IPS DF 4.7 (cell line): ENCODE measurements at regions not wholly inside any gene's neighbourhood (a gene's known extent, or its start where the extent isn't known, plus 50 kb on each side); places are given as distances from the start of the nearest gene placed in this dataset.

Source experiments
- DNase-seq: peaks from one replicate; pipeline ENCODE4 v3.0.0-alpha.2; 2013; ENCODE audit warnings: low spot score; ENCODE audit errors: extremely low read depth

DNA sequence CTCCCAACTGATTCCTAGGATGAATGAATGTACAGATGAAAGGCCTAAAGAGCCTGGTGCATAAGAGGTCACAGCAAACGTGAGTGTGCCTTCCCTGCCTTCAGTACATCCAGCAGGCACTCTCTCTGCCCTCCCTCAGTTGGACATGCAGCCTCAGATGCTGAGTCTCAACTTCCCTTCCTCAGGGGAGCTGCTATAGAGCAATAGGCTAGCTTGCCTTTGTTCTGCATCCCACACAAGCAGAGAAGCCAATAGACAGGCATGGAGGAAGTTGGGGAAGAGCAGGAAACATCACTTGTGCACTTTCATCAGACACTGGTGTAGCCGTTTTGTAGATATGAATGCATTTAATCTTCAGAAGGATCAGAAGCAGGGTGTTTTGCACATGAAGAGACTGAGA lies 147.5 kb upstream of the THBS1 start:
- no peak for DNase-seq

GRCh38 chr15:39434163-39434562 lies 146.7 kb upstream of the THBS1 start:
- DNase-seq, result no peak

GRCh38 chr15:39434751-39435238 lies 146.1 kb upstream of the THBS1 start:
- DNase-seq, result no peak

GRCh38 chr15:39435244-39435643 lies 145.6 kb upstream of the THBS1 start:
- DNase-seq, result no peak

DNA sequence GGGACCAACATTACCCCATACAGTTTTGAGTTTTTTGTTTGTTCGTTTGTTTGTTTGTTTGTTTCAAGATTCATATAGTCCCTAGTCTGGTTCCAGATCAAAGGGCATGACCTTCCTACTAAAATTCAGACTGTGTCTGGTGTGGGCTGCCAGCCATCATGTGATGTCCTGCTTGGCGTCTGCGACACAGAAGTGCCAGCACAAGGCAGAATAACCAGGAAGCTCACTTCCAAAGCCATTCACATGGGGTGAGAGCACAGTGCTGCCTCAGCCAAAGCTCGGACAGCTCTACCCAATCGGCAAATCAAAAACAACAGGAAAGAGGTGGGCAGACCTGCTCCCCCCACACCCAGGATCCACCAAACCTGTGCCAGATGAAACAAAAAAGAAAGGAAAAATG lies 142.6 kb upstream of the THBS1 start:
- no peak for DNase-seq

- no peak for DNase-seq
Measured at GRCh38 chr15:39438799-39439592, 141.9 kb upstream of the THBS1 start.

- DNase-seq, result no peak
Measured at GRCh38 chr15:39442898-39443297, 138.0 kb upstream of the THBS1 start.

- DNase-seq, result no peak
Measured at GRCh38 chr15:39443659-39444219, 137.1 kb upstream of the THBS1 start.

- no peak for DNase-seq
Measured at GRCh38 chr15:39444735-39445470, 136.0 kb upstream of the THBS1 start.

- DNase-seq, result no peak
Measured at GRCh38 chr15:39445931-39446330, 134.9 kb upstream of the THBS1 start.

DNA sequence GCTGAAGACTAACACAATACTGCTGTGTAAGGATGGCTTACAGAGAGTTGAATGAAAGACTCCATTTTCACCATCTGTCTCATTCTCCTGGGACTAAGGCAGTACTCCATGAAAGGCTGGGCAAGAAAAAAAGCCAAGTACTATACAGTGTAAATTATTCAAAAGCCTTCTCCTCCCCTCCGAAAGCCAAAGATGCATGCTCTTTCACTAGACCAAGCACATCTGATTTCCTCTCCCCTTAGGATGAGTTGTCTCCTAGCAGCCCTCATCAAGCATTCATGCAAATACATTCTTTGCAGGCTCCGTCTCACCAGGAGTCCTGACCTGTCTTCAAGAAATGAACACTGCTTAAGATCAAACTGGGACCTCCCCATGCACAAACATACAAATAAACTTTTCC lies 133.5 kb upstream of the THBS1 start:
- no peak for DNase-seq

DNA sequence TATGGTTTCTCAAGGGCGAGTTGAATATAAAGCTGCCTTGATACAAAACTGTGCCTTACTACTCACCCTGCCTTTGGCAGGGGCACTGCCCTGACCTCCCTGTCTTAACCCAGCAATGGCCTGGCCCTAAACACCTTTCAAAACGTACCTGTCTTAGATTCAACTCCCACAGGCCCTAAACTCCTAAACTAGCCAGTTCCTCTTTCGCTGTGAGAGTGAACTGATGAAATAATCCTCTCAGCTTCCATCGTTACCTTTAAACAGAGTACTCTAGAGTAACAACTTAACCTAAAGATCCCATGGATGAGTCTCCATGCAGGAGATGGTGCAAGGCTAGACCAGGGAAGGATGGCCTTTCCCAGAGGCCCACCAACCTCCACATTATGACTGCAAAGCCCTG lies 133.0 kb upstream of the THBS1 start:
- DNase-seq, result no peak

- no peak for DNase-seq
Measured at GRCh38 chr15:39448409-39448808, 132.5 kb upstream of the THBS1 start.

DNA sequence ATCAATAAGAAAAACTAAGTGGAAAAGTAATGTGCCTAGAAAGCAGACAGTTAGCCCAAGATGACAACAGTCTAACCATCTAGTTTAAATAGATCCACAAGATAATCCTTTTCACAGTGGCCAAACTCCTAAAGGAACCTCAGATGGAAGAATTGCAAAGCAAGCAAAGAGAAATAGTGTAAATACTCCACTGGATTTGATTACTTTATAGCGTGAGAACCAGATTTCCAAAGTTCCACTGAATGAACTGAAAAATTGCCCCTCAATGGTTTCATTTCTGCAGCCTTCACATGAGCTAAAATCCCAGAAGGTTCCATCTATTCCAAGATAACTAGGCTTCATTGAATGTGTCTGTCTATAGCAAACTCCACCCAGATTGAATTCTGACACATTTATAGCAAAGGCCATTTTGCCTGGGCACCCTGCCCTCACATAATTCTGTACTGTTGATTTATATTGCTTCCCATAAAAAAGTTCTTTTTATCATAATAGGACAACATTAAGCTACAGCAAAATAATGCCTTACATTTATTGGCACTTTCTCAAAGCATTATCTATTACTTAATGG lies 129.7 kb upstream of the THBS1 start:
- DNase-seq, result no peak

GRCh38 chr15:39451871-39452270 lies 129.0 kb upstream of the THBS1 start:
- no peak for DNase-seq

DNA sequence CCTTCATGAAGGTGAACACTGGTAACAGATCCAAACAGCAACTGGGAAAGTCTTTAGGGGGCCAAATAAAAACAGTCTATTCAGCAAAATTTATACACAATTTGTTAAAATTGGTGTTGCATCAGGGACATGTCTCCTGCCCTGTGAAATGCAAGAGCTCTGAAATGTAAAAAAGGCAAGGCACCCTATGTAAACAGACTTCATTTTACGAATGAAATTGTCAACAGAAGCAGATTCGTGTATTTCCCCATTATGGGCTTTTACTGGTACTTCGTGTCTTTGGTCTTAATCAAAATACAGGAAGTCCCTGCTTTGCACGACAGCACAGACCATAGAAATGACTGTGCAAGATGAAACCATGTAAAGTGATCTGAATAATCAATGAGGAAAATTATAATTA lies 127.3 kb upstream of the THBS1 start:
- DNase-seq, result no peak

DNA sequence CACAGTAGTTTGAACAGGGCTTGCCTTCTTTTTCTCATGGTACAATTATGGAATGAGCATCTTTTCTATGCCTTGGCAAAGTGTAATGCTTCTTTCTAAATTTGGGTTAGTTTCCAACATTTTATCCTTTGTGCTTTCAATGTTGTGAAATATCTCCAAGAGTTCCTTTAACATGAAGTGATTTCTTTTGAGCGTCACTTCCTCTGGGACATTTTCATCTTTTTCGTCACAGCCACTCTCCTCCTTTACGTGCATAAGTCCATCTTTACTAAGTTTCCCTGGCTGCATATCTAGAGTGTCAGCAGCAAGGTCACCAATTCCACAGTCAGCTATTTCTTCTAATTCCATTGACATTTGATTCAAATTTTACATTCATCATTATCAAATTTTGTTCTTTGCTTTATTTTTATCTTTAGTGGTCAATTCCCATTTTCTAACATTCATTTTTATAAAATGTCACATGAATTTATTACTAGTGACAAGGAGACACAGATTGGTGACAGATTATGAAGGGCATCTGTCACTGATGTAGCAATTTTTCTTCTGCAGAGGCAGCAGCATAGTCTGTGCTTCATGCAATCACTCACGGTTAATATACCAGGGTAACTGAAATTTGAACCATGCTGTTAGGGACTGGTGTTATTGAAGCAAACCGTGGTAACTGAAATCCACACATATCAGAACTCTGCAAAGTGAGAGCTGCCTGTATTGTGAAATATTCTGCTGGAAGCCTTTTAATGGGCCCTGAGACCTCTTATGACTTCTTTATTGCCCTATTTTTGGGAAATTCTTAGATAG lies 126.5 kb upstream of the THBS1 start:
- DNase-seq, result no peak

DNA sequence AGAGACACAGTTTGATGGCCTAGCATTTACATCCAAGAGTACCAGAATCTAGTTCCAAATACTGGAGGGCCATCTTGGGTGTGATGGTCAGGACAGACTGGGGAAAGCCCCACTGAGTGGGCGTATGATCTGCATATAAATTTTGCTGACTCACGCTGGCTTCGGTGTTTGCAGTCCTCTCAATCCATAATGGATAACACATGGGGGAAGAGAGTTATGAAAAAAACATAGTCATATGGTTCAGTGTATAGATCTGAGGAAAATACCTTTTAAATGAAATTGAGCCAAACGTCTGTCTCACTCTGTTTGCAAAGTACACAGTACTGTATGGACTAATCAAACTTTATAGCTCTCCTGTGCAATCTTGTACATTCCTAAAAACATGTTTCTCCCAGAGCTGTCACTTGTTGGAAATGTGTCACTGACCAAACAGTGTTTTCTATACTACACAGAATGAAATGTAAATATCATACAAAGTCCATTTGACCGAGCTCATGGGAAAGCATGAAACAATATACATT lies 125.3 kb upstream of the THBS1 start:
- no peak for DNase-seq

GRCh38 chr15:39456159-39456558 lies 124.7 kb upstream of the THBS1 start:
- DNase-seq, result no peak

- no peak for DNase-seq
Measured at GRCh38 chr15:39456582-39457330, 124.1 kb upstream of the THBS1 start.
